GM23248 (cell line): ENCODE measurements at regions not wholly inside any gene's neighbourhood (a gene's known extent, or its start where the extent isn't known, plus 50 kb on each side); places are given as distances from the start of the nearest gene placed in this dataset.

Source experiments
- DNase-seq: peaks from one replicate; pipeline ENCODE4 v3.0.0-alpha.2; 2015
- H2AFZ ChIP-seq: fragments of 200-600 bp; sonication (generic); 2 replicates; pipeline ENCODE4 v1.6.1; 2016; ENCODE audit warnings: antibody characterized with exemption
- H3F3A ChIP-seq: fragments of 200-600 bp; sonication (generic); 2 replicates; pipeline ENCODE4 v1.6.1; 2016; ENCODE audit warnings: mild to moderate bottlenecking, antibody characterized with exemption, mixed run types; ENCODE audit not compliant: insufficient read depth
- H3K27ac ChIP-seq: fragments of 200-600 bp; sonication (generic); 2 replicates; pipeline ENCODE4 v1.5.1; 2016; ENCODE audit warnings: mild to moderate bottlenecking
- H3K27me3 ChIP-seq: fragments of 200-600 bp; sonication (generic); replicated peaks from 2 replicates; pipeline ENCODE4 v1.6.1; 2016; ENCODE audit warnings: mild to moderate bottlenecking; ENCODE audit not compliant: insufficient read depth
- H3K36me3 ChIP-seq: fragments of 200-600 bp; sonication (generic); 2 replicates; pipeline ENCODE4 v1.6.1; 2016; ENCODE audit warnings: low read depth, mild to moderate bottlenecking
- H3K4me1 ChIP-seq: fragments of 200-600 bp; sonication (generic); 2 replicates; pipeline ENCODE4 v1.6.1; 2016; ENCODE audit warnings: mild to moderate bottlenecking; ENCODE audit not compliant: insufficient read depth
- H3K4me2 ChIP-seq: fragments of 200-600 bp; sonication (generic); one replicate; pipeline ENCODE4 v1.6.1; 2016; ENCODE audit warnings: mild to moderate bottlenecking; ENCODE audit not compliant: unreplicated experiment
- H3K4me3 ChIP-seq: fragments of 200-600 bp; sonication (generic); 2 replicates; pipeline ENCODE4 v1.5.1; 2016; ENCODE audit warnings: mild to moderate bottlenecking
- H3K79me2 ChIP-seq: fragments of 200-600 bp; sonication (generic); 2 replicates; pipeline ENCODE4 v1.6.1; 2016; ENCODE audit warnings: mild to moderate bottlenecking; ENCODE audit not compliant: insufficient read depth
- H3K9ac ChIP-seq: fragments of 200-600 bp; sonication (generic); 2 replicates; pipeline ENCODE4 v1.6.1; 2016; ENCODE audit warnings: mild to moderate bottlenecking
- H3K9me2 ChIP-seq: fragments of 200-600 bp; sonication (generic); 2 replicates; pipeline ENCODE4 v1.6.1; 2016; ENCODE audit warnings: mixed run types, mild to moderate bottlenecking, moderate library complexity; ENCODE audit not compliant: insufficient read depth
- H3K9me3 ChIP-seq: fragments of 200-600 bp; sonication (generic); one replicate; pipeline ENCODE4 v1.6.1; 2017; ENCODE audit warnings: low read depth
- H4K20me1 ChIP-seq: fragments of 200-600 bp; sonication (generic); 2 replicates; pipeline ENCODE4 v1.6.0; 2016; ENCODE audit not compliant: insufficient read depth
- EZH2 ChIP-seq: fragments of 200-600 bp; sonication (generic); IDR thresholded peaks from 2 replicates; pipeline ENCODE4 v1.6.1; 2018; ENCODE audit warnings: antibody characterized with exemption, mild to moderate bottlenecking; ENCODE audit not compliant: insufficient read depth, poor library complexity, severe bottlenecking
- EZH2phosphoT487 ChIP-seq: fragments of 200-600 bp; sonication (generic); IDR thresholded peaks from 2 replicates; pipeline ENCODE4 v1.6.1; 2018; ENCODE audit warnings: antibody characterized with exemption, moderate library complexity, mild to moderate bottlenecking, low read depth; ENCODE audit not compliant: insufficient read depth
- WGBS, 2 experiments: methylation state at CpG; one replicate each; pipeline ENCODE4 v1.1.6; 2015 to 2017; ENCODE audit warnings: low lambda C conversion rate in 2 of 2, low coverage in 1 of 2; ENCODE audit errors: missing lambda C conversion rate in 2 of 2; 5-methylcytosine and 5-hydroxymethylcytosine counted together
- in situ Hi-C: fragments of 300-500 bp; cut with MboI; formaldehyde crosslinking; loops from 2 replicates; pipeline ENCODE4 v1.15.0; 2020

DNA sequence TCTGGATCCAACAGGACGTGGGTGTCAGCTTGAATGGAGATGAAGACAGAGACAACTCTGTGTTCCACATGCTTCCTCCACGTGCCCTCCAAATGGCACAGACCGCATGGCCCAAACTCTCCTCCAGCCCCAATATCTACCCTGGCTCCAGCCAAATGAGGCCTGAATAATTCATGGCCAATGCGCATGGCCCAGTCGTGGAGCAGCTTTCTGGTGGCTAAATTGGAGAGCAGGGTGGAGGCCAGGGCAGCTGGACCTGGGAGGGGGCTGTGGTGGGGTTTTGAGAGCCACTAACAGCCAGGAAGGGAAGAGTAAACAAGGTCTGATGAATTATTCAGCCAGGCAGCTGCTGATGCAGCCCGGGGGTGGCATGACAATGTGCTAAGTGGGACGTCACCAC, 96.7 kb upstream of the TMEM132E start:
- Histone ChIP-seq H2AFZ (no peak overlapping the region), H3F3A (no peaks in the 10 kb centered on the region), H3K27ac (no peak overlapping the region), H3K4me2 (no peak overlapping the region), H3K36me3 (no peaks in the 10 kb centered on the region), H3K9ac (no peak overlapping the region), H3K4me1 (no peaks in the 10 kb centered on the region), H3K4me3 (no peak overlapping the region), H3K9me3 (no peaks in the 10 kb centered on the region), H4K20me1 (no peaks in the 10 kb centered on the region), H3K27me3 (no peaks in the 10 kb centered on the region), H3K79me2 (no peaks in the 10 kb centered on the region), H3K9me2 (no peaks in the 10 kb centered on the region)
- in situ Hi-C loops = no loop called here
- no peak for DNase-seq
- no peak for TF ChIP-seq EZH2
- no peak for TF ChIP-seq EZH2phosphoT487
- 20 to 25% methylated on average over 7 of the region's 7 CpGs for WGBS, 2 experiments

DNA sequence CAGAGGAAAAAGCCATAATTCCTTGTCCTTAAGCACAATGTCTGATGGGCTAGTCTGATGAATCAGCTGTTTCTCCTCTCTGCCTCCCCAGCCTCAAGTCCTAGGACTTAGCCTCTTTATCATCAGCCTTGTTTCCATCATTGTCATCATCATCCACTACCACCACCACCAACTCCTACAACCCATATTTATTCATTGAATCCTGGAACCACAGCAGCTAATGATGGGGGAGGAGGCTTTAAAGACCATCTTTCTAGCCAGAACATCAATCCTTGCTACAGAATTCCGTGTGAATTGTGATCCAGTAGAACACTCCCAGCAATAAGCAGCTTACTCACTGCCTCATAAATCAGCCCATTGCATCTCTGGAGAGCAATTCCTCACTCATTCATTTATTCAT, 97.6 kb upstream of the TMEM132E start:
- no peaks in the 10 kb centered on the region for H3K9me3 ChIP-seq
- no peaks in the 10 kb centered on the region for H3K27me3 ChIP-seq
- H3K9me2 ChIP-seq = no peaks in the 10 kb centered on the region
- in situ Hi-C loops = no loop called here
- no peak overlapping the region for H3K4me3 ChIP-seq
- H3K4me1 ChIP-seq = no peaks in the 10 kb centered on the region
- H3K4me2 ChIP-seq = no peak overlapping the region
- H3K9ac ChIP-seq = no peak overlapping the region
- DNase-seq = no peak
- H3K27ac ChIP-seq = no peak overlapping the region
- no peak overlapping the region for H2AFZ ChIP-seq
- H3K79me2 ChIP-seq = no peaks in the 10 kb centered on the region
- WGBS, 2 experiments = 8 to 11% methylated on average over 1 of the region's 1 CpG
- H3K36me3 ChIP-seq = no peaks in the 10 kb centered on the region
- TF ChIP-seq EZH2phosphoT487 = no peak
- TF ChIP-seq EZH2 = no peak
- H3F3A ChIP-seq = no peaks in the 10 kb centered on the region
- no peaks in the 10 kb centered on the region for H4K20me1 ChIP-seq

DNA sequence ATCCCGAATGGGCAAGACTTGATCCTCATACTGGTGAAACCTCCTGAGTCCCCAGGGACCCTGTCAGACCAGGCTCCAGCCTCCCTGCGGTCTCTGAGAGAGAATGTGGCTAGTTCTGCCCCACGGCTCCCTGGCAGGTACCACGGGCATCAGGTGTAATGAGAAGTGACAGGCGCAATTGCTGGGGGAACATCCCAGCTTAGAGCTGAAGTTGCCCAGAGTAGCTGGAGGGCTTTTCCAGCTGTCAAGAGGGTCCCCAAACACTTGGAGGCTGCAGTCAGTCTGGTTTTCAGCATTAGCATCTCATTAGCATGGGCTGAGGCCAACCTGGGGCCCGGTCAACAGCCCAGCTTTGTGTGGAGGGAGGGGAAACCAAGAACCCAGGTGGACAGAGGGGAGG, 100.0 kb upstream of the TMEM132E start:
- no peaks in the 10 kb centered on the region for H3F3A ChIP-seq
- no peaks in the 10 kb centered on the region for H3K9me2 ChIP-seq
- no peak overlapping the region for H3K27ac ChIP-seq
- no peak overlapping the region for H3K4me3 ChIP-seq
- H3K4me1 ChIP-seq = no peaks in the 10 kb centered on the region
- no peaks in the 10 kb centered on the region for H3K36me3 ChIP-seq
- no peaks in the 10 kb centered on the region for H3K27me3 ChIP-seq
- H3K79me2 ChIP-seq = no peaks in the 10 kb centered on the region
- H3K9ac ChIP-seq = no peak overlapping the region
- no peaks in the 10 kb centered on the region for H4K20me1 ChIP-seq
- WGBS, 2 experiments = 31% methylated on average over 5 to 6 of the region's 6 CpGs
- no peak for DNase-seq
- in situ Hi-C loops = no loop called here
- no peaks in the 10 kb centered on the region for H3K9me3 ChIP-seq
- TF ChIP-seq EZH2 (no peak), EZH2phosphoT487 (no peak)
- no peak overlapping the region for H3K4me2 ChIP-seq
- no peak overlapping the region for H2AFZ ChIP-seq

DNA sequence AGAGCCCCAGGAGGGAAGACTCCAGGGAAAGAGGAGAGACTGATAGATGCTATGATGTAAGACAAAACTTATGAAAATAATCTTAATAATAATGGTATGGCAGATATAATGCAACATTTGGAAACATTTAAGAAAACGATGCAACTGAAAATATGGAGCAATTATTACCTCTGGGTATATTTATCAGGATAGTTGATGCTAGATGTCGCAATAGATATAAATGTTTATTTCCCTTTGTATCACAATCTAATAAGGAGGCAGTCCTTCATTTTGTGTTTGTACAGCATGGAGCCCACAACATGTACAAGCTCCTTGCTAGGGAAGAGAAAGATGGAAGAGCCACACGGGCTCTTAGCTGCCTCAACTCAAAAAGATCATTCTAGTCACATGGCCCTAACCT, 101.1 kb upstream of the TMEM132E start:
- Histone ChIP-seq H3K9ac (no peak overlapping the region), H3K4me3 (no peak overlapping the region), H3K9me2 (no peaks in the 10 kb centered on the region), H3F3A (no peaks in the 10 kb centered on the region), H3K4me2 (no peak overlapping the region), H3K27me3 (no peaks in the 10 kb centered on the region), H3K4me1 (no peaks in the 10 kb centered on the region), H3K36me3 (no peaks in the 10 kb centered on the region), H3K79me2 (no peaks in the 10 kb centered on the region), H3K9me3 (no peaks in the 10 kb centered on the region), H2AFZ (no peak overlapping the region), H3K27ac (no peak overlapping the region), H4K20me1 (no peaks in the 10 kb centered on the region)
- TF ChIP-seq EZH2phosphoT487 (no peak), EZH2 (no peak)
- DNase-seq = no peak
- in situ Hi-C loops = no loop called here
- 14 to 17% methylated on average over 3 of the region's 3 CpGs for WGBS, 2 experiments

DNA sequence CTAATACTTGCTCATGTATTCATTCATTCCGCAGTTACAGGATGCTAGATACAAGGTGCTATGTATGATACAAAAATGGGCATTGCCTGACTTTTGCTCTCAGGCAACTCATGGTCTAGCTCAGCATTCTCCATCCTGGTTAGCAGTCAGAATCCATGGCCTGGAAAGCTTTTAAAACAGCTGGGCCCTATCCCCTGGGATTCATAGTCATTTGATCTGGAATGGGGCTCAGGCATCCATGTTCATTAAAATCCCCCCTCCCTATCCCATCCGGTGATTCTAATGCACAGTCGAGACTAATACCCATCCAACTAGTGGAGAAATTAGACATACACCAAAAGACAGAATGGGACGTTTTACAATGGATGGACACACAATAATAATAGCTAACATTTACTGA, 104.1 kb upstream of the TMEM132E start:
- no peak for DNase-seq
- Histone ChIP-seq H3K27me3 (0 out of 2 replicates have a peak, but pooled peaks cover 4% of the 10 kb centered on the region), H4K20me1 (no peaks in the 10 kb centered on the region), H3K9me2 (no peaks in the 10 kb centered on the region), H3K9me3 (no peaks in the 10 kb centered on the region), H3K9ac (no peak overlapping the region), H3K4me1 (no peaks in the 10 kb centered on the region), H3K4me3 (no peak overlapping the region), H2AFZ (no peak overlapping the region), H3F3A (no peaks in the 10 kb centered on the region), H3K36me3 (no peaks in the 10 kb centered on the region), H3K4me2 (no peak overlapping the region), H3K27ac (no peak overlapping the region), H3K79me2 (no peaks in the 10 kb centered on the region)
- in situ Hi-C loops = no loop called here
- 30 to 33% methylated on average over 4 of the region's 4 CpGs for WGBS, 2 experiments
- TF ChIP-seq EZH2 (no peak), EZH2phosphoT487 (no peak)
